Calu3 (cell line): ENCODE measurements at regions not wholly inside any gene's neighbourhood (a gene's known extent, or its start where the extent isn't known, plus 50 kb on each side); places are given as distances from the start of the nearest gene placed in this dataset.
"Not testable (repeated sequence)": the region's sequence is repeated elsewhere in the genome, so short reads cannot be mapped to it uniquely, and the experiment has no call there.

Source experiments
- BruUV-seq: library from RNA; stranded (reverse); fragments of 400-500 nt; replicated peaks from 2 replicates; lab custom pipeline; 2021; lab: Mats Ljungman, UMichigan
- CTCF ChIA-PET: fragments of 300-600 bp; sonication (Branson Sonifier 250); formaldehyde crosslinking; loops from one replicate; lab custom pipeline; 2022; ENCODE audit warnings: antibody characterized with exemption; lab: Charles Lee
- DNase-seq: peaks from one replicate; pipeline ENCODE4 v3.0.0; 2022
- H3K27ac Mint-ChIP-seq: one replicate; pipeline ENCODE4 v1.8.0; 2022; ENCODE audit warnings: mixed read lengths; ENCODE audit not compliant: unreplicated experiment
- H3K27me3 Mint-ChIP-seq: one replicate; pipeline ENCODE4 v1.8.0; 2022; ENCODE audit warnings: mixed read lengths; ENCODE audit not compliant: unreplicated experiment
- H3K36me3 Mint-ChIP-seq: one replicate; pipeline ENCODE4 v1.8.0; 2022; ENCODE audit warnings: mild to moderate bottlenecking, moderate library complexity, mixed read lengths; ENCODE audit not compliant: insufficient read depth, unreplicated experiment
- H3K4me1 Mint-ChIP-seq: one replicate; pipeline ENCODE4 v1.8.0; 2022; ENCODE audit warnings: mild to moderate bottlenecking, low read depth, mixed read lengths; ENCODE audit not compliant: unreplicated experiment
- H3K4me3 Mint-ChIP-seq: one replicate; pipeline ENCODE4 v1.8.0; 2022; ENCODE audit warnings: mild to moderate bottlenecking, low read depth, moderate library complexity, mixed read lengths; ENCODE audit not compliant: unreplicated experiment
- H3K9me3 Mint-ChIP-seq: one replicate; pipeline ENCODE4 v1.8.0; 2022; ENCODE audit warnings: low read depth, mixed read lengths; ENCODE audit not compliant: unreplicated experiment
- intact Hi-C: fragments of 100-400 bp; cut with micrococcal nuclease; formaldehyde crosslinking; loops from one replicate; pipeline ENCODE4 v1.10.0; 2022; ENCODE audit not compliant: unreplicated experiment
- TF ChIP-seq, protein P1 (sequence below): fragments of 200-600 bp; IDR thresholded peaks from one replicate; pipeline ENCODE4 v1.8.0; 2022; ENCODE audit warnings: antibody characterized with exemption; ENCODE audit not compliant: unreplicated experiment

DNA sequence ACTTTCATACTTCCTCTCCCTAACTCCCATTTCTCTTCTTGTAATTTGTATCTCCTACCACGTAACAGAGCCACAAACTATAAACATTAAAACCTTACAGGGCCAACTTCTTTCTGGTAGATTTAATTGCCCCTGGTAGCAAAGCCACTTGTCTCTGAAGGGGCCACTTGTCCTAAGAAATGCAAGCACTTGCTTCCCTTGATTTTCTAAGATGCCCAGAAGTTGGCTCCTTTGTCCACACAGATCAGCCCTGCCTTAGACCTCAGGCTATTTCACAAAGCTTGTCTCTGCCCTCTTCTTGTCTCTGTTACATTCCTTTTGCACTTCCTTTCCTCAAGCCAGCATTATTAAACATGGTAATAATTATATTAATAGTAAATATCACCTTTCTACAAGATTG lies 80.6 kb upstream of the CXXC4 start:
- TF ChIP-seq, protein P1, sequence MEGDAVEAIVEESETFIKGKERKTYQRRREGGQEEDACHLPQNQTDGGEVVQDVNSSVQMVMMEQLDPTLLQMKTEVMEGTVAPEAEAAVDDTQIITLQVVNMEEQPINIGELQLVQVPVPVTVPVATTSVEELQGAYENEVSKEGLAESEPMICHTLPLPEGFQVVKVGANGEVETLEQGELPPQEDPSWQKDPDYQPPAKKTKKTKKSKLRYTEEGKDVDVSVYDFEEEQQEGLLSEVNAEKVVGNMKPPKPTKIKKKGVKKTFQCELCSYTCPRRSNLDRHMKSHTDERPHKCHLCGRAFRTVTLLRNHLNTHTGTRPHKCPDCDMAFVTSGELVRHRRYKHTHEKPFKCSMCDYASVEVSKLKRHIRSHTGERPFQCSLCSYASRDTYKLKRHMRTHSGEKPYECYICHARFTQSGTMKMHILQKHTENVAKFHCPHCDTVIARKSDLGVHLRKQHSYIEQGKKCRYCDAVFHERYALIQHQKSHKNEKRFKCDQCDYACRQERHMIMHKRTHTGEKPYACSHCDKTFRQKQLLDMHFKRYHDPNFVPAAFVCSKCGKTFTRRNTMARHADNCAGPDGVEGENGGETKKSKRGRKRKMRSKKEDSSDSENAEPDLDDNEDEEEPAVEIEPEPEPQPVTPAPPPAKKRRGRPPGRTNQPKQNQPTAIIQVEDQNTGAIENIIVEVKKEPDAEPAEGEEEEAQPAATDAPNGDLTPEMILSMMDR: no peak
- Mint-ChIP-seq H3K36me3 (no peaks in the 10 kb centered on the region), H3K27ac (no peak overlapping the region), H3K27me3 (no peaks in the 10 kb centered on the region), H3K4me1 (no peaks in the 10 kb centered on the region), H3K4me3 (no peak overlapping the region), H3K9me3 (no peaks in the 10 kb centered on the region)
- no peak for DNase-seq
- CTCF ChIA-PET: no interaction called here
- no TSS peak for BruUV-seq
- intact Hi-C loops: no loop called here

DNA sequence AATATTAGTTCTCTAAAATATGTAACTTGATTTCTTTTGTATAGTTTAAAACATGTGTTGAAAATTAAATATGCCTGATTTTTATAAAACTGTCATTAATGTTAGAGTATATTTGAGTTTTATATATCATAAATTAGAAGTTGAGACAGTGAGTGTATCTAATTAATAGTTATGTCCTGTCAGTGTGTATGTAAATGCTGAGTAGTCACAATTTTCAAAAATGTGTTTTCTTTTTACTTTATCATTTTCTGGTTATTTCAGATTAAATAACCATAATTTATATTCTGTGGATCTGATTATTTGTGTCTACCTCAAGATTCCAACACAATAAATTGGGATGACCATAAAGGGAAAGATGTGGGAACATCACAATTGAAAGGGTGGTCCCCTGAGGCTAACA lies 82.7 kb upstream of the CXXC4 start:
- intact Hi-C loops: no loop called here
- Mint-ChIP-seq H3K27ac (no peak overlapping the region), H3K27me3 (no peaks in the 10 kb centered on the region), H3K9me3 (no peaks in the 10 kb centered on the region), H3K4me1 (no peaks in the 10 kb centered on the region), H3K36me3 (no peaks in the 10 kb centered on the region), H3K4me3 (no peak overlapping the region)
- no TSS peak for BruUV-seq
- CTCF ChIA-PET: no interaction called here
- TF ChIP-seq, protein P1: no peak
- no peak for DNase-seq

DNA sequence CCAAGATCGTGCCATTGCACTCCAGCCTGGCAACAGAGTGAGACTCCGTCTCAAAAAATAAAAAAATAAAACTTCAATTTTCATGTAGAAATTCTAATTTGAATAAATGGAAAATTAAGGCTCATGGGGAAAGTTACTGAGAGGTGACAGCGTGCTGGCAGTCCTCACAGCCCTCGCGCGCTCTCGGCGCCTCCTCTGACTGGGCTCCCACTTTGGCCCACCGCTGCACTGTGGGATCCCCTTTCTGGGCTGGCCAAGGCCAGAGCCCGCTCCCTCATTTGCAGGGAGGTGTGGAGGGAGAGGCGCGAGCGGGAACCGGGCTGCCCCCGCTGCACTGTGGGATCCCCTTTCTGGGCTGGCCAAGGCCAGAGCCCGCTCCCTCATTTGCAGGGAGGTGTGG lies 86.8 kb upstream of the CXXC4 start:
- H3K36me3 Mint-ChIP-seq, H3K4me1 Mint-ChIP-seq, intact Hi-C loops, DNase-seq, H3K27me3 Mint-ChIP-seq, CTCF ChIA-PET, H3K9me3 Mint-ChIP-seq, H3K4me3 Mint-ChIP-seq, BruUV-seq, H3K27ac Mint-ChIP-seq: not testable (repeated sequence)

DNA sequence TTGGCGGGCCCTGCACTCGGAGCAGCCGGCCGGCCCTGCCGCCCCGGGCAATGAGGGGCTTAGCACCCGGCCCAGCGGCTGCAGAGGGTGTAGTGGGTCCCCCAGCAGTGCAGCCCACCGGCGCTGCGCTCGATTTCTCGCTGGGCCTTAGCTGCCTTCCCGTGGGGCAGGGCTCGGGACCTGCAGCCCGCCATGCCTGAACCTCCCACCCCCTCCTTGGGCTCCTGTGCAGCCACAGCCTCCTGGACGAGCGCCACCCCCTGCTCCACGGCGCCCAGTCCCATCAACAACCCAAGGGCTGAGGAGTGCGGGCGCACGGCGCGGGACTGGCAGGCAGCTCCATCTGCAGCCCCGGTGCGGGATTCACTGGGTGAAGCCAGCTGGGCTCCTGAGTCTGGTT lies 87.4 kb upstream of the CXXC4 start:
- H3K4me1 Mint-ChIP-seq, CTCF ChIA-PET, BruUV-seq, H3K27ac Mint-ChIP-seq, H3K4me3 Mint-ChIP-seq, DNase-seq, H3K9me3 Mint-ChIP-seq, intact Hi-C loops, H3K36me3 Mint-ChIP-seq, H3K27me3 Mint-ChIP-seq: not testable (repeated sequence)

DNA sequence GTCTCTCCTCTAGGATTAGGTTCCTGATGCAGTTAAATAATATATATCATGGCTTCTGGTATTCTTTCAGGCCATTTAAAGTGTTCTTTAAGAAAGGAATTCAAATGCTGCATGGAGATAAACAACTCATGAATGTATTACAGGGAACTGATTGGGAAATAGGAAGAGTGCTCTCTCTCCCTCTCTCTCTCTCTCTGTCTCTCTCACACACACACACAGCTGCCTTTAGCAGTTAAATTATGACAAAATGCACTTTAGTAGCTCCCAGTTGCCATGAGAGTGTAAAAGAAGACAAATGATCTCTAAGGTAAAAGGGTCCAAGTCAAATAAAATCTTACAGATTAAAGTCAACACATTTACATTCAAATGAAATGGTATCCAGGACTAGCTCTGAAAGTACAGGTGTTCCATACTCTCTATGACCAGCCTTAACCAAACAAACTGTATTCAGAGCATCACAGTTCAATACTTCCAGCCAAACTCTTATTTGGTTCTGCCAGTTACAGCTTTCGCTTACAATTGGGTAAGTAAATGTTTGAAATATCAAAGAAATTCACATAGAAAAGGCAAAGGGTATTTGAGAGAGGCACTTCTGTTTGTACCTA lies 94.7 kb upstream of the CXXC4 start:
- CTCF ChIA-PET: no interaction called here
- TF ChIP-seq, protein P1: no peak
- Mint-ChIP-seq H3K4me1 (no peaks in the 10 kb centered on the region), H3K27ac (no peak overlapping the region), H3K27me3 (no peaks in the 10 kb centered on the region), H3K36me3 (no peaks in the 10 kb centered on the region), H3K9me3 (no peaks in the 10 kb centered on the region), H3K4me3 (no peak overlapping the region)
- no peak for DNase-seq
- intact Hi-C loops: no loop called here
- BruUV-seq: no TSS peak
